GM23338 (cell line): ENCODE measurements at regions not wholly inside any gene's neighbourhood (a gene's known extent, or its start where the extent isn't known, plus 50 kb on each side); places are given as distances from the start of the nearest gene placed in this dataset.

Experiments
- EZH2 ChIP-seq: fragments of 200-600 bp; sonication (generic); IDR thresholded peaks from one replicate; pipeline ENCODE4 v1.8.0; 2017; ENCODE audit warnings: antibody characterized with exemption, mild to moderate bottlenecking, low read depth; ENCODE audit not compliant: unreplicated experiment
- EZH2phosphoT487 ChIP-seq: fragments of 200-600 bp; sonication (generic); IDR thresholded peaks from one replicate; pipeline ENCODE4 v1.8.1; 2018; ENCODE audit warnings: antibody characterized with exemption; ENCODE audit not compliant: unreplicated experiment
- JUNB ChIP-seq: IDR thresholded peaks from one replicate; pipeline ENCODE4 v1.6.1; 2016; ENCODE audit warnings: antibody characterized with exemption; ENCODE audit not compliant: unreplicated experiment
- TF ChIP-seq, protein P1 (sequence below), 2 experiments: fragments of 200-600 bp in 1 of 2; sonication (generic) in 1 of 2; conservative IDR thresholded peaks; 2 replicates each; pipeline versions ENCODE4 v1.5.1 to v1.6.1; 2016 to 2017; ENCODE audit warnings: antibody characterized with exemption in 2 of 2, low read depth in 2 of 2, mild to moderate bottlenecking in 2 of 2, moderate library complexity in 1 of 2
- TF ChIP-seq, protein P2 (sequence below): IDR thresholded peaks from one replicate; pipeline ENCODE4 v1.6.1; 2018; ENCODE audit warnings: antibody characterized with exemption; ENCODE audit not compliant: unreplicated experiment

DNA sequence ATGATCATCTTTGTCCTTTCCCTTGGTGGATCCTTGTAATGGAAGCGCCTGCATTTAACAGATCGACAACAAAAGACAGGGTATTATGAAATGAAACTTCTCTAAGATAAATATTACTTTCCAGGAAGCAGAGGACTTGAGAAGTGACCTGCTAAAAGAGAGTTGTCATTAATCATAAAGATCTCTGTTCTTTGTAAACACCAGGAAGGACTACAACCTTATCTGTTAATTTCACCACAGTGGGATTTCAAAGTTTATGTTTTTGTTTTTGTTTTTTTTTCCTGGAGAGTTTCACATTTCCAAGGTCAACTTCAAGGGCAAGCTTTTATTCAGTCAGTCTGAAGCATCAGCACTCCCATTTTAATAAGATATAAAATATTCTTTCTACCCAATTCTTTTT, 170.9 kb downstream of the RCHY1 start:
- TF ChIP-seq, protein P1, sequence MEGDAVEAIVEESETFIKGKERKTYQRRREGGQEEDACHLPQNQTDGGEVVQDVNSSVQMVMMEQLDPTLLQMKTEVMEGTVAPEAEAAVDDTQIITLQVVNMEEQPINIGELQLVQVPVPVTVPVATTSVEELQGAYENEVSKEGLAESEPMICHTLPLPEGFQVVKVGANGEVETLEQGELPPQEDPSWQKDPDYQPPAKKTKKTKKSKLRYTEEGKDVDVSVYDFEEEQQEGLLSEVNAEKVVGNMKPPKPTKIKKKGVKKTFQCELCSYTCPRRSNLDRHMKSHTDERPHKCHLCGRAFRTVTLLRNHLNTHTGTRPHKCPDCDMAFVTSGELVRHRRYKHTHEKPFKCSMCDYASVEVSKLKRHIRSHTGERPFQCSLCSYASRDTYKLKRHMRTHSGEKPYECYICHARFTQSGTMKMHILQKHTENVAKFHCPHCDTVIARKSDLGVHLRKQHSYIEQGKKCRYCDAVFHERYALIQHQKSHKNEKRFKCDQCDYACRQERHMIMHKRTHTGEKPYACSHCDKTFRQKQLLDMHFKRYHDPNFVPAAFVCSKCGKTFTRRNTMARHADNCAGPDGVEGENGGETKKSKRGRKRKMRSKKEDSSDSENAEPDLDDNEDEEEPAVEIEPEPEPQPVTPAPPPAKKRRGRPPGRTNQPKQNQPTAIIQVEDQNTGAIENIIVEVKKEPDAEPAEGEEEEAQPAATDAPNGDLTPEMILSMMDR (conservative IDR thresholded peaks at IDR 0.05; ENCODE audit: low read depth in 2 of 2), result no peak
- TF ChIP-seq EZH2phosphoT487, result no peak
- TF ChIP-seq, protein P2, sequence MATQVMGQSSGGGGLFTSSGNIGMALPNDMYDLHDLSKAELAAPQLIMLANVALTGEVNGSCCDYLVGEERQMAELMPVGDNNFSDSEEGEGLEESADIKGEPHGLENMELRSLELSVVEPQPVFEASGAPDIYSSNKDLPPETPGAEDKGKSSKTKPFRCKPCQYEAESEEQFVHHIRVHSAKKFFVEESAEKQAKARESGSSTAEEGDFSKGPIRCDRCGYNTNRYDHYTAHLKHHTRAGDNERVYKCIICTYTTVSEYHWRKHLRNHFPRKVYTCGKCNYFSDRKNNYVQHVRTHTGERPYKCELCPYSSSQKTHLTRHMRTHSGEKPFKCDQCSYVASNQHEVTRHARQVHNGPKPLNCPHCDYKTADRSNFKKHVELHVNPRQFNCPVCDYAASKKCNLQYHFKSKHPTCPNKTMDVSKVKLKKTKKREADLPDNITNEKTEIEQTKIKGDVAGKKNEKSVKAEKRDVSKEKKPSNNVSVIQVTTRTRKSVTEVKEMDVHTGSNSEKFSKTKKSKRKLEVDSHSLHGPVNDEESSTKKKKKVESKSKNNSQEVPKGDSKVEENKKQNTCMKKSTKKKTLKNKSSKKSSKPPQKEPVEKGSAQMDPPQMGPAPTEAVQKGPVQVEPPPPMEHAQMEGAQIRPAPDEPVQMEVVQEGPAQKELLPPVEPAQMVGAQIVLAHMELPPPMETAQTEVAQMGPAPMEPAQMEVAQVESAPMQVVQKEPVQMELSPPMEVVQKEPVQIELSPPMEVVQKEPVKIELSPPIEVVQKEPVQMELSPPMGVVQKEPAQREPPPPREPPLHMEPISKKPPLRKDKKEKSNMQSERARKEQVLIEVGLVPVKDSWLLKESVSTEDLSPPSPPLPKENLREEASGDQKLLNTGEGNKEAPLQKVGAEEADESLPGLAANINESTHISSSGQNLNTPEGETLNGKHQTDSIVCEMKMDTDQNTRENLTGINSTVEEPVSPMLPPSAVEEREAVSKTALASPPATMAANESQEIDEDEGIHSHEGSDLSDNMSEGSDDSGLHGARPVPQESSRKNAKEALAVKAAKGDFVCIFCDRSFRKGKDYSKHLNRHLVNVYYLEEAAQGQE, result no peak
- no peak for TF ChIP-seq JUNB
- TF ChIP-seq EZH2, result no peak
